ENCODE measurements at regions not wholly inside any gene's neighbourhood (a gene's known extent, or its start where the extent isn't known, plus 50 kb on each side); places are given as distances from the start of the nearest gene placed in this dataset.

DNA sequence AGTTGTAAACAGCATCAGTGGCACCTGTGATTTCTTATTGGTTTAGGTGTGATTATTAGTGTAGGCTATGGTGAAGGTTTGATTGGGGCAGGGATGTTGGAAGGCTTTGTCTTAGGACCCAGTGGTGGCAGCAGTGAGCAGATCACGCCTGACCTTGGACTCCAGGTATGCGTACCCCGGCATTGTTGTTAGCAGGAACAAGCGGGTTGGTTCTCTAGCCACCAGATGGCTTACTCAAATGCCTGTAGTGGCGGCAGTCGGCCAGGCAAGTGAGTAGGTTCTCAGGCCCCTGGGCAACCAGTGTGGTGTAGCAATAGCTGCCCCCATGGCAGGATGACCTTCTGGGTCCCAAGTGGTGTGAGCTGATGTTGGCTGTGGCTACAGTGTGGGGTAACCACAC is 558.3 kb downstream of the KCNJ3 start:
- no peak overlapping the region for H3K27ac Mint-ChIP-seq (ENCODE audit: unreplicated experiment)
- no peak overlapping the region for H3K4me3 ChIP-seq (ENCODE audit: insufficient read depth, low read depth, low read length)
- no peaks in the 10 kb centered on the region for H3K4me1 Mint-ChIP-seq (ENCODE audit: low read depth, unreplicated experiment)
- no peak for FAIRE-seq
- H4K20me1 ChIP-seq (ENCODE audit: insufficient read depth, low read length): no peaks in the 10 kb centered on the region
- no peaks in the 10 kb centered on the region for H3K36me3 Mint-ChIP-seq (ENCODE audit: low read depth, unreplicated experiment)
- H3K27me3 Mint-ChIP-seq (ENCODE audit: low read depth, unreplicated experiment): no peaks in the 10 kb centered on the region
- no peak overlapping the region for H3K9ac ChIP-seq (ENCODE audit: low read length)
- no peak overlapping the region for H3K4me2 ChIP-seq (ENCODE audit: low read length)
- H3K4me1 ChIP-seq (ENCODE audit: insufficient read depth, low read length): no peaks in the 10 kb centered on the region
- H3K4me3 Mint-ChIP-seq (ENCODE audit: unreplicated experiment): no peak overlapping the region
- no peak overlapping the region for H2AFZ ChIP-seq (ENCODE audit: low read depth, low read length)
- H3K79me2 ChIP-seq (ENCODE audit: insufficient read depth, low read length): no peaks in the 10 kb centered on the region
- no peaks in the 10 kb centered on the region for H3K9me3 Mint-ChIP-seq (ENCODE audit: unreplicated experiment)
- H3K27ac ChIP-seq (ENCODE audit: low read depth, low read length): no peak overlapping the region
- no peaks in the 10 kb centered on the region for H3K9me3 ChIP-seq (ENCODE audit: insufficient read depth, low read depth, low read length)
- DNase-seq (ENCODE audit: low read depth): no peak
- TF ChIP-seq, protein P1, sequence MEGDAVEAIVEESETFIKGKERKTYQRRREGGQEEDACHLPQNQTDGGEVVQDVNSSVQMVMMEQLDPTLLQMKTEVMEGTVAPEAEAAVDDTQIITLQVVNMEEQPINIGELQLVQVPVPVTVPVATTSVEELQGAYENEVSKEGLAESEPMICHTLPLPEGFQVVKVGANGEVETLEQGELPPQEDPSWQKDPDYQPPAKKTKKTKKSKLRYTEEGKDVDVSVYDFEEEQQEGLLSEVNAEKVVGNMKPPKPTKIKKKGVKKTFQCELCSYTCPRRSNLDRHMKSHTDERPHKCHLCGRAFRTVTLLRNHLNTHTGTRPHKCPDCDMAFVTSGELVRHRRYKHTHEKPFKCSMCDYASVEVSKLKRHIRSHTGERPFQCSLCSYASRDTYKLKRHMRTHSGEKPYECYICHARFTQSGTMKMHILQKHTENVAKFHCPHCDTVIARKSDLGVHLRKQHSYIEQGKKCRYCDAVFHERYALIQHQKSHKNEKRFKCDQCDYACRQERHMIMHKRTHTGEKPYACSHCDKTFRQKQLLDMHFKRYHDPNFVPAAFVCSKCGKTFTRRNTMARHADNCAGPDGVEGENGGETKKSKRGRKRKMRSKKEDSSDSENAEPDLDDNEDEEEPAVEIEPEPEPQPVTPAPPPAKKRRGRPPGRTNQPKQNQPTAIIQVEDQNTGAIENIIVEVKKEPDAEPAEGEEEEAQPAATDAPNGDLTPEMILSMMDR (IDR thresholded peaks at IDR 0.05; ENCODE audit: insufficient read depth, low read depth, low read length): no peak
- TF ChIP-seq EZH2 (IDR thresholded peaks at IDR 0.05; ENCODE audit: insufficient read depth, low read length): no peak
- H3K36me3 ChIP-seq (ENCODE audit: insufficient read depth, low read length): no peaks in the 10 kb centered on the region
- no peaks in the 10 kb centered on the region for H3K27me3 ChIP-seq (ENCODE audit: insufficient read depth, low read length)

DNA sequence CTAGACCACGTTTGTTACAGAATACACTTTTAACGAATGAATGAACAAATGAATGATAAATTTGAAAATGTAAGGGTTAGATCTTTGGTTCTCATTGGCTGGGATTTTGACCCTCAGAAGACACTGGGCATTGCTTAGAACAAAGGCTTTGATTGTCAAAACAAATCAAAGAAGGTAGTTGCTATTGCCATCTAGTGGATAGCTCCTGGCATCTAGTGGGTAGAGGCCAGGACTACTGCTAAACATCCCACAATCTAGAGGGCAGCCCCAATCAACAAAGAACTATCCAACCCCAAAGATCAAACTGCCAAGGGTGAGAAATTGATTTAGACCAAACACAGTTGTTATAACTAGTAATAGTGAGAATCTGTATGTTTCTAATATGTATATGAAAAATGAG is 552.3 kb downstream of the KCNJ3 start:
- no peak for DNase-seq (ENCODE audit: low read depth)
- no peak overlapping the region for H3K4me3 ChIP-seq (ENCODE audit: insufficient read depth, low read depth, low read length)
- no peaks in the 10 kb centered on the region for H3K79me2 ChIP-seq (ENCODE audit: insufficient read depth, low read length)
- H3K4me1 ChIP-seq (ENCODE audit: insufficient read depth, low read length): no peaks in the 10 kb centered on the region
- no peak overlapping the region for H3K9ac ChIP-seq (ENCODE audit: low read length)
- no peaks in the 10 kb centered on the region for H3K36me3 ChIP-seq (ENCODE audit: insufficient read depth, low read length)
- H3K4me2 ChIP-seq (ENCODE audit: low read length): no peak overlapping the region
- Mint-ChIP-seq H3K4me1 (ENCODE audit: low read depth, unreplicated experiment) (no peaks in the 10 kb centered on the region), H3K27ac (ENCODE audit: unreplicated experiment) (no peak overlapping the region), H3K27me3 (ENCODE audit: low read depth, unreplicated experiment) (no peaks in the 10 kb centered on the region), H3K4me3 (ENCODE audit: unreplicated experiment) (no peak overlapping the region), H3K9me3 (ENCODE audit: unreplicated experiment) (no peaks in the 10 kb centered on the region), H3K36me3 (ENCODE audit: low read depth, unreplicated experiment) (no peaks in the 10 kb centered on the region)
- no peak overlapping the region for H3K27ac ChIP-seq (ENCODE audit: low read depth, low read length)
- H3K9me3 ChIP-seq (ENCODE audit: insufficient read depth, low read depth, low read length): no peaks in the 10 kb centered on the region
- TF ChIP-seq EZH2 (IDR thresholded peaks at IDR 0.05; ENCODE audit: insufficient read depth, low read length): no peak
- TF ChIP-seq, protein P1 (IDR thresholded peaks at IDR 0.05; ENCODE audit: insufficient read depth, low read depth, low read length): no peak
- no peaks in the 10 kb centered on the region for H3K27me3 ChIP-seq (ENCODE audit: insufficient read depth, low read length)
- no peaks in the 10 kb centered on the region for H4K20me1 ChIP-seq (ENCODE audit: insufficient read depth, low read length)
- no peak overlapping the region for H2AFZ ChIP-seq (ENCODE audit: low read depth, low read length)
- FAIRE-seq: no peak

DNA sequence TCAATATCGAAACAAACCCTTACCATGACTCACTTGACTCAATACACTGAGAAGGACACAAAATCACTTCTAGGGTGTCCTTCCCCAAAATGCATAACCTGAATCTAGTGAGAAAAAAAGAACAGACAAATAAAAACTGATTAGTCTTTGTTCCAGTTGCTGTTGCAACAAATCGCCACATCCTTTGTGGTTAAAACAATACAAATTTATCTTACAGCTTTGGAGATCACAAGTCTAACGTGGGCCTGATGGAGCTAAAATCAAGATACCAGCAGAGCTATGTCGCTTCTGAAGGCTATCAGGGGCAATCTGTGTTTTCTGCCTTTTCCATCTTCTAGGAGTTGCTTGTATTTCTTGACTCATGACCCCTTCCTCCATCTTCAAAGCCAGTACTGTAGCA is 541.7 kb downstream of the KCNJ3 start:
- FAIRE-seq: no peak
- TF ChIP-seq EZH2 (IDR thresholded peaks at IDR 0.05; ENCODE audit: insufficient read depth, low read length): no peak
- TF ChIP-seq, protein P1 (IDR thresholded peaks at IDR 0.05; ENCODE audit: insufficient read depth, low read depth, low read length): no peak
- Mint-ChIP-seq H3K4me3 (ENCODE audit: unreplicated experiment) (no peak overlapping the region), H3K27me3 (ENCODE audit: low read depth, unreplicated experiment) (no peaks in the 10 kb centered on the region), H3K36me3 (ENCODE audit: low read depth, unreplicated experiment) (no peaks in the 10 kb centered on the region), H3K27ac (ENCODE audit: unreplicated experiment) (no peak overlapping the region), H3K4me1 (ENCODE audit: low read depth, unreplicated experiment) (no peaks in the 10 kb centered on the region), H3K9me3 (ENCODE audit: unreplicated experiment) (no peaks in the 10 kb centered on the region)
- no peak for DNase-seq (ENCODE audit: low read depth)
- Histone ChIP-seq H3K4me1 (ENCODE audit: insufficient read depth, low read length) (no peaks in the 10 kb centered on the region), H3K9me3 (ENCODE audit: insufficient read depth, low read depth, low read length) (peaks cover 4% of the 10 kb centered on the region), H3K27ac (ENCODE audit: low read depth, low read length) (no peak overlapping the region), H3K9ac (ENCODE audit: low read length) (no peak overlapping the region), H3K79me2 (ENCODE audit: insufficient read depth, low read length) (no peaks in the 10 kb centered on the region), H2AFZ (ENCODE audit: low read depth, low read length) (no peak overlapping the region), H3K27me3 (ENCODE audit: insufficient read depth, low read length) (no peaks in the 10 kb centered on the region), H3K4me3 (ENCODE audit: insufficient read depth, low read depth, low read length) (no peak overlapping the region), H3K36me3 (ENCODE audit: insufficient read depth, low read length) (no peaks in the 10 kb centered on the region), H3K4me2 (ENCODE audit: low read length) (no peak overlapping the region), H4K20me1 (ENCODE audit: insufficient read depth, low read length) (no peaks in the 10 kb centered on the region)

All from astrocyte (in vitro differentiated cells and primary cell).